Nephron progenitor cell (in vitro differentiated cells): ENCODE measurements at regions not wholly inside any gene's neighbourhood (a gene's known extent, or its start where the extent isn't known, plus 50 kb on each side); places are given as distances from the start of the nearest gene placed in this dataset.
A peak's percentile ranks its signal among the peaks of the same experiment; 100 is the strongest.

Experiments used
- DNase-seq: peaks from one replicate; pipeline ENCODE4 v3.0.0; 2021
- H3K27ac Mint-ChIP-seq: 2 replicates; pipeline ENCODE4 v1.8.0; 2021; ENCODE audit warnings: mild to moderate bottlenecking, moderate library complexity, mixed read lengths
- H3K27me3 Mint-ChIP-seq: 2 replicates; pipeline ENCODE4 v1.8.0; 2021; ENCODE audit warnings: mild to moderate bottlenecking, low read depth, mixed read lengths; ENCODE audit not compliant: poor library complexity
- H3K36me3 Mint-ChIP-seq: 2 replicates; pipeline ENCODE4 v1.8.0; 2021; ENCODE audit warnings: low read depth, mixed read lengths
- H3K4me1 Mint-ChIP-seq: 2 replicates; pipeline ENCODE4 v1.8.0; 2021; ENCODE audit warnings: mixed read lengths
- H3K4me3 Mint-ChIP-seq: 2 replicates; pipeline ENCODE4 v1.8.0; 2021; ENCODE audit warnings: mild to moderate bottlenecking, moderate library complexity, mixed read lengths
- H3K9me3 Mint-ChIP-seq: 2 replicates; pipeline ENCODE4 v1.8.0; 2021; ENCODE audit warnings: mild to moderate bottlenecking, moderate library complexity, mixed read lengths
- TF ChIP-seq, protein P1 (sequence below): fragments of 200-600 bp; sonication (generic); IDR thresholded peaks from 2 replicates; pipeline ENCODE4 v1.5.0; 2021; ENCODE audit warnings: antibody characterized with exemption

DNA sequence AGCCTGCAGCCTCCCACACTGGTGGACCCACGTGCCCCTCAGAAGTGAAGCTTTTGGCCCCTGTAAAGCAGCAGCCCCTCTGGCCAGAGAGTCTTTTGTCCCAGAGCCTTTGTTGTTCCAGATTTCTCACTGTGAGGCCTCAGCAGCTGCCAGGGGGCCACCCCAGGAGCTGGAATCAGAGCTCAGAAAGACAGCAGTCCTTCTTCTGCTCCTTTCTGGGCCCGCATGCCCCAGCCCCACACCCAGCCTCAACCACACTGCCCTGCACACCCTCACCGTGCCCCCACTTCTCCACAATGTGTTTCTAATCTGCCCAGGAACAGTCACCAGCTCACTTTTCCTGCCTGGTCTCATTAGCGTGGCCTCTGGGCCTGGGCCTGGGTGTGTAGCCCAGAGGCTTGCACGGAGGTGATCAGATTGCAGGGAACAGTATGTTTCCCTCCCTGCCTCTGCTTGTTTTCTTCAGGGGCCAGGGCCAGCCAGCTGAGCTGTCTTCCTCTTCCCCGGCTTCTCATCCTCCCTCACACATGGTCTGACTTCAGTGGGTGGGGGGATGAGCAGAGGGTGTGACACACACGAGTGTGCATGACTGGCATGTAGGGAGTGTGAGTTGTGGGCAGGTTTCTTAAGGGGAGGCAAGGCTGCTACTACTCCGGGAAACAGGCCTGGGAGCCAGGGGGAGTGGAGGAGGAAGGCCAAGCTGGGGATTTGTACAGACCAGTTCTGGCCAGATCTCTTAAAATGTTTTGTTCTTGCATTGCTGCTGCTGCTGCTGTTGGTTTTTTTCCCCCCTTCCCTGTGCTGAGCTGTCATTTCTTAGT is 82.5 kb upstream of the ZNF648 start:
- Mint-ChIP-seq H3K4me1 (peaks cover 45% of the 10 kb centered on the region), H3K36me3 (no peaks in the 10 kb centered on the region), H3K9me3 (no peaks in the 10 kb centered on the region), H3K4me3 (peak overlapping the region; percentile 47), H3K27me3 (peaks cover 9% of the 10 kb centered on the region), H3K27ac (peak overlapping the region; percentile 86)
- peak; percentile 37 for DNase-seq
- TF ChIP-seq, protein P1, sequence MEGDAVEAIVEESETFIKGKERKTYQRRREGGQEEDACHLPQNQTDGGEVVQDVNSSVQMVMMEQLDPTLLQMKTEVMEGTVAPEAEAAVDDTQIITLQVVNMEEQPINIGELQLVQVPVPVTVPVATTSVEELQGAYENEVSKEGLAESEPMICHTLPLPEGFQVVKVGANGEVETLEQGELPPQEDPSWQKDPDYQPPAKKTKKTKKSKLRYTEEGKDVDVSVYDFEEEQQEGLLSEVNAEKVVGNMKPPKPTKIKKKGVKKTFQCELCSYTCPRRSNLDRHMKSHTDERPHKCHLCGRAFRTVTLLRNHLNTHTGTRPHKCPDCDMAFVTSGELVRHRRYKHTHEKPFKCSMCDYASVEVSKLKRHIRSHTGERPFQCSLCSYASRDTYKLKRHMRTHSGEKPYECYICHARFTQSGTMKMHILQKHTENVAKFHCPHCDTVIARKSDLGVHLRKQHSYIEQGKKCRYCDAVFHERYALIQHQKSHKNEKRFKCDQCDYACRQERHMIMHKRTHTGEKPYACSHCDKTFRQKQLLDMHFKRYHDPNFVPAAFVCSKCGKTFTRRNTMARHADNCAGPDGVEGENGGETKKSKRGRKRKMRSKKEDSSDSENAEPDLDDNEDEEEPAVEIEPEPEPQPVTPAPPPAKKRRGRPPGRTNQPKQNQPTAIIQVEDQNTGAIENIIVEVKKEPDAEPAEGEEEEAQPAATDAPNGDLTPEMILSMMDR, result no peak

DNA sequence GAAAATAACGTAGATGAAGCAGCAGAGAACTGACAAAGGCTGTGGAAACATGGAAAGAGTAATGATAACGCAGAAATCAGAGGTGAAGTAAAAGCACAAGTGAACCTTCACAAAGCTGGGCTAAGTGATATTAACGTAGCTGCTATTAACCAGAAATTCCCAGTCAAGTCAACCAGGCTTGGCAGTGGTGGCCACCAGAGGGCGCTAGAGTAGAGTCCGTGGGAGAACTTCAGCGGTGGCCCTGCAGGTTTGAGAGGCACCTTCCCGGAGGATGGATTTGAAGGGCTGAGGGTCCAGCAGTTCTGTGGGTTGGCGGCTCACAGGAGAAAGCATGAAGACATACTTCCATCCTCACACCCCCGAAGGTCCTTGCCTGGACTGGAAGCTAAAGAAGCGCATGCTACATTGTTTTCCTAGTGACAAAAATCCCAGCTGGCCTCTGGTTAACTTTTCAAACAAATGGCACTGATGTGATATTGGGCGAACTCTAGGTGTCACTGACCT is 81.7 kb upstream of the ZNF648 start:
- Mint-ChIP-seq H3K27me3 (peaks cover 5% of the 10 kb centered on the region), H3K4me1 (peaks cover 41% of the 10 kb centered on the region), H3K9me3 (no peaks in the 10 kb centered on the region), H3K27ac (peak overlapping the region; percentile 90), H3K4me3 (no peak overlapping the region), H3K36me3 (no peaks in the 10 kb centered on the region)
- TF ChIP-seq, protein P1, result peak; percentile 95
- DNase-seq, result peak; percentile 97

DNA sequence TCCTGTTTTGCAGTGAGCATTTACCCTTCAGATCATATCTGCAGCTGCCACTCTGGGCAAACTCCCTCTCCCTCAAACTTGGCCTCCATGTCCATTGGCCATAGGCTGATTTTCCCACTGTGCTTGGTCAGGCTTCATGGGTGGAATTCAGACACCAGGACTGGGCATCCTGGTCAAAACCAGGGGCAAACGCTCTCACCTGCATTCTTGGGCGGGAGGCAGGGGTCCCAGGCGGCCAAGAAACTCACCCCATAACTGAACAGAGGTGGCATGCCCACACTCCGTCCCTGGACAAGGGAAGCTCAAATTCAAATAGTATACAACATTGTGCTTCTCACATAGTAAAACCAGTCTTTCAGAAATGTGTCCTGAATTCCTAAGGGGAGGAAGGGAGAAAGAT is 81.1 kb upstream of the ZNF648 start:
- no peaks in the 10 kb centered on the region for H3K36me3 Mint-ChIP-seq
- peaks cover 5% of the 10 kb centered on the region for H3K27me3 Mint-ChIP-seq
- peaks cover 41% of the 10 kb centered on the region for H3K4me1 Mint-ChIP-seq

DNA sequence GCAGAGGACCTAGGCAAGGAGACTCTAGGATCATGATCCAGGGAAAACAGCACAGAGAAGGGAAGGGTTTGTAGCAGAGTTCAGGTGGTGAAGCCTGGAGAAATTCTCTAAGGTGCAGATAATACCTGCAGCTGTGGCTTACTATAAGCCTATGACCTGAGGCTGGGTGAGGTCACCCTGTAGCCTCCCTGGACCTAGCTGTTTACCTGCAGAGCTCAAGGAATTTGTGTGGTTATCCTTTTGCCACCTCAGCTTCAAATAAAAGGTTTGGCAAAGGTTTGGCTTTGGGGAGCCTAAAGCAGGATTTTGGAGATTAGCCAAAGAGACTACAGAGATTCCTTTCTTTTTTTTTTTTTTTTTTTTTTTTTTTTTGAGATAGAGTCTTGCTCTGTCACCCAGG is 79.5 kb upstream of the ZNF648 start:
- H3K4me3 Mint-ChIP-seq, result no peak overlapping the region
- TF ChIP-seq, protein P1, result no peak
- H3K27ac Mint-ChIP-seq, result no peak overlapping the region

More for the DNA sequence above, 81.1 kb upstream of the ZNF648 start:
- Mint-ChIP-seq H3K27ac (no peak overlapping the region), H3K4me3 (no peak overlapping the region), H3K9me3 (no peaks in the 10 kb centered on the region)
- TF ChIP-seq, protein P1, result no peak
- DNase-seq, result no peak

DNA sequence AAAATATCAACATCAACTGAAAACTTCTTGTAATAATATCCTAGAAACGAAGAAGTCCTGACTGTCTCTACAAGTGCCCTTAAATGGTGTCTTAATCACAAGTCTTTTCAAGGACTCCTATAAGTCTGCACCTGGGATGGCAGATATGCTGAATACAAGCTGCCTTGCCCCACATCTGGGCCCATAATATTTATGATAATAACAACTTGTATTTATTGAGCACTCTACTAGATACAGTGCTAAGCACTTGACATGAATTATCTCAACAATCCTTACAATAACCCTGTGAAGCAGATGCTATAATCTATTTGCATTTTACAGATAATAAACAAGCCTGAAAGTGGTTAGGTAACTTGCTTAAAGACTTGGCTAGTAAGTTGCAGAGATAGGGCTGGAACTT is 78.0 kb upstream of the ZNF648 start:
- TF ChIP-seq, protein P1, result no peak
- no peak overlapping the region for H3K27ac Mint-ChIP-seq
- no peak overlapping the region for H3K4me3 Mint-ChIP-seq
- H3K27me3 Mint-ChIP-seq, result peaks cover 3% of the 10 kb centered on the region
- no peaks in the 10 kb centered on the region for H3K36me3 Mint-ChIP-seq
- peaks cover 6% of the 10 kb centered on the region for H3K9me3 Mint-ChIP-seq
- DNase-seq, result no peak
- H3K4me1 Mint-ChIP-seq, result peaks cover 24% of the 10 kb centered on the region

More for the DNA sequence above, 79.5 kb upstream of the ZNF648 start:
- no peaks in the 10 kb centered on the region for H3K9me3 Mint-ChIP-seq
- H3K36me3 Mint-ChIP-seq, result no peaks in the 10 kb centered on the region
- H3K4me1 Mint-ChIP-seq, result peaks cover 40% of the 10 kb centered on the region
- peaks cover 5% of the 10 kb centered on the region for H3K27me3 Mint-ChIP-seq
- DNase-seq, result no peak

DNA sequence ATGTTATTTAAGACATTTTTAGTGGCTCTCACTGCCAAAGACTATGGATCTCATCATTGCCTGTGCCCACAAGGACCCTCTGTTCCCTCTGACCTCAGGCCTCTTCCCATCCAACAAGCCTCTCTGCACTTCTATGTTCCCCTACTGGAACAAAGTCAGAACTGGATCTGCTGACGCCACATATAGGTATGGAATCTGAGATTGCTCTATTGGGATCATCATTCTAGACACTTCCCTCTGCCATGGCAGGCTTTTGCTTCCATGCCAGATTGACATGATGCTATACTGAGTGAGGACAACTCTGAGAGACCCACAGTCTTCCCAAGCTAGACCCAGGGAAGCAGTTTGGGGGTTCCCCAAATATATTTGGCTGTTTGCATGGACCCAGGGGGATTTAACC is 76.0 kb upstream of the ZNF648 start:
- TF ChIP-seq, protein P1, result no peak
- DNase-seq, result no peak
- H3K4me1 Mint-ChIP-seq, result peaks cover 5% of the 10 kb centered on the region
- H3K27ac Mint-ChIP-seq, result no peak overlapping the region
- no peak overlapping the region for H3K4me3 Mint-ChIP-seq
- H3K27me3 Mint-ChIP-seq, result no peaks in the 10 kb centered on the region
- H3K36me3 Mint-ChIP-seq, result no peaks in the 10 kb centered on the region
- H3K9me3 Mint-ChIP-seq, result peaks cover 15% of the 10 kb centered on the region
